ENCODE measurements at regions not wholly inside any gene's neighbourhood (a gene's known extent, or its start where the extent isn't known, plus 50 kb on each side); places are given as distances from the start of the nearest gene placed in this dataset.

- Histone ChIP-seq H3K27me3 (ENCODE audit: insufficient read depth, low read length) (no peaks in the 10 kb centered on the region), H3K9me3 (ENCODE audit: low read depth, low read length) (no peaks in the 10 kb centered on the region), H3K4me3 (ENCODE audit: insufficient read depth, low read length) (no peak overlapping the region), H2AFZ (ENCODE audit: low read length) (no peak overlapping the region), H3K27ac (ENCODE audit: low read depth, low read length) (no peak overlapping the region), H3K4me2 (ENCODE audit: insufficient read depth, low read length) (no peak overlapping the region), H3K4me1 (ENCODE audit: insufficient read depth, low read length) (no peaks in the 10 kb centered on the region), H4K20me1 (ENCODE audit: insufficient read depth, low read length) (no peaks in the 10 kb centered on the region), H3K36me3 (ENCODE audit: insufficient read depth, low read length) (no peaks in the 10 kb centered on the region), H3K79me2 (ENCODE audit: insufficient read depth, low read length) (no peaks in the 10 kb centered on the region)
- TF ChIP-seq CTCF (IDR thresholded peaks at IDR 0.05; ENCODE audit: extremely low read depth, low read depth, low read length) = no peak
- DNase-seq (ENCODE audit: insufficient read length, low spot score, missing footprints) = no peak
These were observed 324.9 kb upstream of the SOX11 start for GRCh38 chr2:5367321-5367720.

- Histone ChIP-seq H4K20me1 (ENCODE audit: insufficient read depth, low read length) (no peaks in the 10 kb centered on the region), H3K4me1 (ENCODE audit: insufficient read depth, low read length) (no peaks in the 10 kb centered on the region), H3K27me3 (ENCODE audit: insufficient read depth, low read length) (no peaks in the 10 kb centered on the region), H3K9me3 (ENCODE audit: low read depth, low read length) (no peaks in the 10 kb centered on the region), H3K79me2 (ENCODE audit: insufficient read depth, low read length) (no peaks in the 10 kb centered on the region), H3K4me2 (ENCODE audit: insufficient read depth, low read length) (no peak overlapping the region), H3K36me3 (ENCODE audit: insufficient read depth, low read length) (no peaks in the 10 kb centered on the region), H2AFZ (ENCODE audit: low read length) (no peak overlapping the region), H3K4me3 (ENCODE audit: insufficient read depth, low read length) (no peak overlapping the region), H3K27ac (ENCODE audit: low read depth, low read length) (no peak overlapping the region)
- no peak for TF ChIP-seq CTCF (IDR thresholded peaks at IDR 0.05; ENCODE audit: extremely low read depth, low read depth, low read length)
- DNase-seq (ENCODE audit: insufficient read length, low spot score, missing footprints) = no peak
These were observed 323.9 kb upstream of the SOX11 start for GRCh38 chr2:5368263-5368662.

- no peak overlapping the region for H3K27ac ChIP-seq (ENCODE audit: low read depth, low read length)
- no peaks in the 10 kb centered on the region for H3K79me2 ChIP-seq (ENCODE audit: insufficient read depth, low read length)
- H3K4me2 ChIP-seq (ENCODE audit: insufficient read depth, low read length) = no peak overlapping the region
- H2AFZ ChIP-seq (ENCODE audit: low read length) = no peak overlapping the region
- H3K36me3 ChIP-seq (ENCODE audit: insufficient read depth, low read length) = no peaks in the 10 kb centered on the region
- no peak for DNase-seq (ENCODE audit: insufficient read length, low spot score, missing footprints)
- H3K4me3 ChIP-seq (ENCODE audit: insufficient read depth, low read length) = no peak overlapping the region
- H4K20me1 ChIP-seq (ENCODE audit: insufficient read depth, low read length) = no peaks in the 10 kb centered on the region
- no peak for TF ChIP-seq CTCF (IDR thresholded peaks at IDR 0.05; ENCODE audit: extremely low read depth, low read depth, low read length)
- H3K27me3 ChIP-seq (ENCODE audit: insufficient read depth, low read length) = no peaks in the 10 kb centered on the region
- H3K4me1 ChIP-seq (ENCODE audit: insufficient read depth, low read length) = no peaks in the 10 kb centered on the region
- no peaks in the 10 kb centered on the region for H3K9me3 ChIP-seq (ENCODE audit: low read depth, low read length)
These were observed 322.7 kb upstream of the SOX11 start for GRCh38 chr2:5369510-5369909.

- TF ChIP-seq CTCF (IDR thresholded peaks at IDR 0.05; ENCODE audit: extremely low read depth, low read depth, low read length) = no peak
- Histone ChIP-seq H3K36me3 (ENCODE audit: insufficient read depth, low read length) (no peaks in the 10 kb centered on the region), H3K4me2 (ENCODE audit: insufficient read depth, low read length) (no peak overlapping the region), H2AFZ (ENCODE audit: low read length) (no peak overlapping the region), H3K79me2 (ENCODE audit: insufficient read depth, low read length) (no peaks in the 10 kb centered on the region), H3K9me3 (ENCODE audit: low read depth, low read length) (no peaks in the 10 kb centered on the region), H3K27me3 (ENCODE audit: insufficient read depth, low read length) (no peaks in the 10 kb centered on the region), H3K4me3 (ENCODE audit: insufficient read depth, low read length) (no peak overlapping the region), H4K20me1 (ENCODE audit: insufficient read depth, low read length) (no peaks in the 10 kb centered on the region), H3K4me1 (ENCODE audit: insufficient read depth, low read length) (no peaks in the 10 kb centered on the region), H3K27ac (ENCODE audit: low read depth, low read length) (no peak overlapping the region)
- DNase-seq (ENCODE audit: insufficient read length, low spot score, missing footprints) = no peak
These were observed 322.0 kb upstream of the SOX11 start for GRCh38 chr2:5370158-5370557.
